ENCODE measurements at regions not wholly inside any gene's neighbourhood (a gene's known extent, or its start where the extent isn't known, plus 50 kb on each side); places are given as distances from the start of the nearest gene placed in this dataset.

GRCh38 chr15:36218322-36218721 is 361.1 kb upstream of the CDIN1 start:
- H3K36me3 ChIP-seq = no peaks in the 10 kb centered on the region
- DNase-seq (ENCODE audit: extremely low spot score in 2 of 2) = no peak
- no peaks in the 10 kb centered on the region for H3K27me3 ChIP-seq
- H3K4me3 ChIP-seq = no peak overlapping the region
- no peak overlapping the region for H3K27ac ChIP-seq
- H3K4me1 ChIP-seq = no peaks in the 10 kb centered on the region
- intact Hi-C loops (cut with DNase I) = no loop called here
- no peaks in the 10 kb centered on the region for H3K9me3 ChIP-seq
- TF ChIP-seq POLR2A (IDR thresholded peaks at IDR 0.05) (no peak), CTCF (IDR thresholded peaks at IDR 0.05) (no peak), POLR2AphosphoS5 (IDR thresholded peaks at IDR 0.05; ENCODE audit: insufficient read depth in 1 of 2, low read depth in 1 of 2) (no peak)

GRCh38 chr15:36218991-36219390 is 360.4 kb upstream of the CDIN1 start:
- Histone ChIP-seq H3K36me3 (no peaks in the 10 kb centered on the region), H3K27ac (no peak overlapping the region), H3K27me3 (no peaks in the 10 kb centered on the region), H3K9me3 (no peaks in the 10 kb centered on the region), H3K4me1 (no peaks in the 10 kb centered on the region), H3K4me3 (no peak overlapping the region)
- intact Hi-C loops (cut with DNase I) = no loop called here
- TF ChIP-seq POLR2AphosphoS5 (IDR thresholded peaks at IDR 0.05; ENCODE audit: insufficient read depth in 1 of 2, low read depth in 1 of 2) = no peak
- TF ChIP-seq CTCF (IDR thresholded peaks at IDR 0.05) = no peak
- TF ChIP-seq POLR2A (IDR thresholded peaks at IDR 0.05) = no peak
- DNase-seq (ENCODE audit: extremely low spot score in 2 of 2) = no peak

GRCh38 chr15:36221992-36222391 is 357.4 kb upstream of the CDIN1 start:
- TF ChIP-seq CTCF (IDR thresholded peaks at IDR 0.05) = no peak
- no peak for TF ChIP-seq POLR2AphosphoS5 (IDR thresholded peaks at IDR 0.05; ENCODE audit: insufficient read depth in 1 of 2, low read depth in 1 of 2)
- no peak for TF ChIP-seq POLR2A (IDR thresholded peaks at IDR 0.05)
- intact Hi-C loops (cut with DNase I) = no loop called here
- no peak for DNase-seq (ENCODE audit: extremely low spot score in 2 of 2)
- H3K27ac ChIP-seq = no peak overlapping the region
- H3K4me1 ChIP-seq = no peaks in the 10 kb centered on the region
- H3K4me3 ChIP-seq = no peak overlapping the region
- no peaks in the 10 kb centered on the region for H3K36me3 ChIP-seq
- H3K9me3 ChIP-seq = no peaks in the 10 kb centered on the region
- no peaks in the 10 kb centered on the region for H3K27me3 ChIP-seq

- Histone ChIP-seq H3K36me3 (no peaks in the 10 kb centered on the region), H3K4me3 (no peak overlapping the region), H3K9me3 (no peaks in the 10 kb centered on the region), H3K27me3 (no peaks in the 10 kb centered on the region), H3K4me1 (no peaks in the 10 kb centered on the region), H3K27ac (no peak overlapping the region)
- TF ChIP-seq CTCF (IDR thresholded peaks at IDR 0.05) = no peak
- no peak for TF ChIP-seq POLR2AphosphoS5 (IDR thresholded peaks at IDR 0.05; ENCODE audit: insufficient read depth in 1 of 2, low read depth in 1 of 2)
- TF ChIP-seq POLR2A (IDR thresholded peaks at IDR 0.05) = no peak
- intact Hi-C loops (cut with DNase I) = no loop called here
- no peak for DNase-seq (ENCODE audit: extremely low spot score in 2 of 2)
Measured at GRCh38 chr15:36230776-36231175, 348.6 kb upstream of the CDIN1 start.

GRCh38 chr15:36232491-36232890 is 346.9 kb upstream of the CDIN1 start:
- H3K4me1 ChIP-seq = no peaks in the 10 kb centered on the region
- no peak overlapping the region for H3K27ac ChIP-seq
- no peaks in the 10 kb centered on the region for H3K9me3 ChIP-seq
- no peaks in the 10 kb centered on the region for H3K27me3 ChIP-seq
- no peak overlapping the region for H3K4me3 ChIP-seq
- TF ChIP-seq CTCF (IDR thresholded peaks at IDR 0.05) (no peak), POLR2A (IDR thresholded peaks at IDR 0.05) (no peak)
- no peak for DNase-seq (ENCODE audit: extremely low spot score in 2 of 2)
- no peaks in the 10 kb centered on the region for H3K36me3 ChIP-seq
- intact Hi-C loops (cut with DNase I) = no loop called here

Data from vagina (tissue), 2 donors.